Activated CD8-positive, alpha-beta T cell treated with anti-CD3 and anti-CD28 coated beads, Interleukin-2, amount 10 ng/mL, durations not matched to agents 7 days and 5 days (primary cell): ENCODE measurements at regions not wholly inside any gene's neighbourhood (a gene's known extent, or its start where the extent isn't known, plus 50 kb on each side); places are given as distances from the start of the nearest gene placed in this dataset.
"Not testable (repeated sequence)": the region's sequence is repeated elsewhere in the genome, so short reads cannot be mapped to it uniquely, and the experiment has no call there.

ENCODE experiments used
- ATAC-seq: fragments of 150-1000 bp; cut with Tn5 transposase; one replicate; pipeline ENCODE4 v1.10.0; 2021; ENCODE audit warnings: moderate library complexity
- CTCF ChIA-PET: fragments of 350-600 bp; sonication (Branson Sonifier 250); formaldehyde crosslinking; loops from one replicate; lab custom pipeline; 2021; ENCODE audit warnings: antibody characterized with exemption; lab: Charles Lee
- POLR2A ChIA-PET: fragments of 350-600 bp; sonication (Branson Sonifier 250); formaldehyde crosslinking; loops from one replicate; lab custom pipeline; 2021; ENCODE audit warnings: antibody characterized with exemption; lab: Charles Lee
- DNase-seq: peaks from one replicate; pipeline ENCODE4 v3.0.0-alpha.2; 2020
- H3K27ac Mint-ChIP-seq: one replicate; pipeline ENCODE4 v1.8.0; 2021; ENCODE audit warnings: mild to moderate bottlenecking, mixed read lengths
- H3K27me3 Mint-ChIP-seq: one replicate; pipeline ENCODE4 v1.8.0; 2021; ENCODE audit warnings: low read depth, mixed read lengths
- H3K36me3 Mint-ChIP-seq: one replicate; pipeline ENCODE4 v1.8.0; 2021; ENCODE audit warnings: low read depth, mixed read lengths
- H3K4me1 Mint-ChIP-seq: one replicate; pipeline ENCODE4 v1.8.0; 2021; ENCODE audit warnings: low read depth, mixed read lengths
- H3K4me3 Mint-ChIP-seq: one replicate; pipeline ENCODE4 v1.8.0; 2021; ENCODE audit warnings: mild to moderate bottlenecking, mixed read lengths
- H3K9me3 Mint-ChIP-seq: one replicate; pipeline ENCODE4 v1.8.0; 2022; ENCODE audit warnings: mixed read lengths; ENCODE audit not compliant: insufficient read depth

- peaks cover 14% of the 10 kb centered on the region for H3K9me3 Mint-ChIP-seq
- H3K27ac Mint-ChIP-seq, result no peak overlapping the region
- no peaks in the 10 kb centered on the region for H3K27me3 Mint-ChIP-seq
- no peaks in the 10 kb centered on the region for H3K36me3 Mint-ChIP-seq
- H3K4me3 Mint-ChIP-seq, result no peak overlapping the region
- ATAC-seq (no peak), DNase-seq (no peak)
- no peaks in the 10 kb centered on the region for H3K4me1 Mint-ChIP-seq
- CTCF ChIA-PET, result no interaction called here
- POLR2A ChIA-PET, result no interaction called here
These were observed 241.6 kb downstream of the LRIG3 start for GRCh38 chr12:58678753-58679152.

- H3K9me3 Mint-ChIP-seq, result peaks cover 14% of the 10 kb centered on the region
- CTCF ChIA-PET, result no interaction called here
- no peaks in the 10 kb centered on the region for H3K27me3 Mint-ChIP-seq
- no peak overlapping the region for H3K4me3 Mint-ChIP-seq
- H3K36me3 Mint-ChIP-seq, result no peaks in the 10 kb centered on the region
- no peak overlapping the region for H3K27ac Mint-ChIP-seq
- ATAC-seq, result no peak
- DNase-seq, result no peak
- POLR2A ChIA-PET, result no interaction called here
- no peaks in the 10 kb centered on the region for H3K4me1 Mint-ChIP-seq
These were observed 238.6 kb downstream of the LRIG3 start for GRCh38 chr12:58681730-58682129.

- DNase-seq (no peak), ATAC-seq (no peak)
- no peaks in the 10 kb centered on the region for H3K4me1 Mint-ChIP-seq
- no peaks in the 10 kb centered on the region for H3K27me3 Mint-ChIP-seq
- POLR2A ChIA-PET, result no interaction called here
- H3K27ac Mint-ChIP-seq, result no peak overlapping the region
- no peaks in the 10 kb centered on the region for H3K36me3 Mint-ChIP-seq
- CTCF ChIA-PET, result no interaction called here
- no peak overlapping the region for H3K4me3 Mint-ChIP-seq
- H3K9me3 Mint-ChIP-seq, result peaks cover 33% of the 10 kb centered on the region
These were observed 225.0 kb downstream of the LRIG3 start for GRCh38 chr12:58695263-58695662.

GRCh38 chr12:58701536-58701935 is 218.8 kb downstream of the LRIG3 start:
- DNase-seq, result no peak

GRCh38 chr12:58703866-58704265 is 216.4 kb downstream of the LRIG3 start:
- Mint-ChIP-seq H3K27ac (no peak overlapping the region), H3K36me3 (no peaks in the 10 kb centered on the region), H3K9me3 (peaks cover 4% of the 10 kb centered on the region), H3K4me1 (no peaks in the 10 kb centered on the region), H3K27me3 (no peaks in the 10 kb centered on the region), H3K4me3 (no peak overlapping the region)
- CTCF ChIA-PET, result no interaction called here
- POLR2A ChIA-PET, result no interaction called here
- DNase-seq (no peak), ATAC-seq (no peak)

More at GRCh38 chr12:58701536-58701935, 218.8 kb downstream of the LRIG3 start:
- H3K36me3 Mint-ChIP-seq, result no peaks in the 10 kb centered on the region
- H3K27me3 Mint-ChIP-seq, result no peaks in the 10 kb centered on the region
- ChIA-PET POLR2A (no interaction called here), CTCF (no interaction called here)
- no peak for ATAC-seq
- no peak overlapping the region for H3K27ac Mint-ChIP-seq
- no peak overlapping the region for H3K4me3 Mint-ChIP-seq
- H3K9me3 Mint-ChIP-seq, result peaks cover 15% of the 10 kb centered on the region
- H3K4me1 Mint-ChIP-seq, result no peaks in the 10 kb centered on the region

- H3K4me3 Mint-ChIP-seq, CTCF ChIA-PET, H3K4me1 Mint-ChIP-seq, H3K27me3 Mint-ChIP-seq, H3K9me3 Mint-ChIP-seq, POLR2A ChIA-PET, H3K36me3 Mint-ChIP-seq, ATAC-seq, H3K27ac Mint-ChIP-seq, DNase-seq: not testable (repeated sequence)
These were observed 215.5 kb downstream of the LRIG3 start for GRCh38 chr12:58704770-58705169.

- ATAC-seq (no peak), DNase-seq (no peak)
- Mint-ChIP-seq H3K36me3 (no peaks in the 10 kb centered on the region), H3K4me3 (no peak overlapping the region), H3K9me3 (peaks cover 9% of the 10 kb centered on the region), H3K4me1 (no peaks in the 10 kb centered on the region), H3K27ac (no peak overlapping the region), H3K27me3 (no peaks in the 10 kb centered on the region)
- CTCF ChIA-PET, result no interaction called here
- POLR2A ChIA-PET, result no interaction called here
These were observed 209.4 kb downstream of the LRIG3 start for GRCh38 chr12:58710901-58711300.

- DNase-seq (no peak), ATAC-seq (no peak)
- Mint-ChIP-seq H3K36me3 (no peaks in the 10 kb centered on the region), H3K4me3 (no peak overlapping the region), H3K4me1 (no peaks in the 10 kb centered on the region), H3K27ac (no peak overlapping the region), H3K27me3 (no peaks in the 10 kb centered on the region), H3K9me3 (peaks cover 9% of the 10 kb centered on the region)
- POLR2A ChIA-PET, result no interaction called here
- CTCF ChIA-PET, result no interaction called here
These were observed 208.3 kb downstream of the LRIG3 start for GRCh38 chr12:58711974-58712373.

- Mint-ChIP-seq H3K27ac (no peak overlapping the region), H3K4me1 (no peaks in the 10 kb centered on the region), H3K36me3 (no peaks in the 10 kb centered on the region), H3K4me3 (no peak overlapping the region), H3K9me3 (peaks cover 9% of the 10 kb centered on the region), H3K27me3 (no peaks in the 10 kb centered on the region)
- ChIA-PET POLR2A (no interaction called here), CTCF (no interaction called here)
- DNase-seq, result no peak
- no peak for ATAC-seq
These were observed 207.3 kb downstream of the LRIG3 start for GRCh38 chr12:58712976-58713375.

GRCh38 chr12:58719161-58719560 is 201.1 kb downstream of the LRIG3 start:
- no peaks in the 10 kb centered on the region for H3K27me3 Mint-ChIP-seq
- POLR2A ChIA-PET, result no interaction called here
- DNase-seq (no peak), ATAC-seq (no peak)
- CTCF ChIA-PET, result no interaction called here
- H3K4me1 Mint-ChIP-seq, result no peaks in the 10 kb centered on the region
- H3K9me3 Mint-ChIP-seq, result no peaks in the 10 kb centered on the region
- H3K4me3 Mint-ChIP-seq, result no peak overlapping the region
- no peak overlapping the region for H3K27ac Mint-ChIP-seq
- no peaks in the 10 kb centered on the region for H3K36me3 Mint-ChIP-seq

- H3K4me3 Mint-ChIP-seq, result no peak overlapping the region
- no peak overlapping the region for H3K27ac Mint-ChIP-seq
- ATAC-seq, result no peak
- ChIA-PET CTCF (no interaction called here), POLR2A (no interaction called here)
- no peak for DNase-seq
- H3K9me3 Mint-ChIP-seq, result no peaks in the 10 kb centered on the region
- H3K4me1 Mint-ChIP-seq, result no peaks in the 10 kb centered on the region
- H3K27me3 Mint-ChIP-seq, result no peaks in the 10 kb centered on the region
- H3K36me3 Mint-ChIP-seq, result no peaks in the 10 kb centered on the region
These were observed 199.9 kb downstream of the LRIG3 start for GRCh38 chr12:58720421-58720820.

- no peaks in the 10 kb centered on the region for H3K4me1 Mint-ChIP-seq
- no peaks in the 10 kb centered on the region for H3K9me3 Mint-ChIP-seq
- H3K4me3 Mint-ChIP-seq, result no peak overlapping the region
- CTCF ChIA-PET, result no interaction called here
- ATAC-seq (no peak), DNase-seq (no peak)
- POLR2A ChIA-PET, result no interaction called here
- no peaks in the 10 kb centered on the region for H3K36me3 Mint-ChIP-seq
- H3K27ac Mint-ChIP-seq, result no peak overlapping the region
- no peaks in the 10 kb centered on the region for H3K27me3 Mint-ChIP-seq
These were observed 194.8 kb downstream of the LRIG3 start for GRCh38 chr12:58725400-58726105.

GRCh38 chr12:58727521-58727920 is 192.8 kb downstream of the LRIG3 start:
- H3K4me1 Mint-ChIP-seq, result no peaks in the 10 kb centered on the region
- CTCF ChIA-PET, result no interaction called here
- ATAC-seq (no peak), DNase-seq (no peak)
- no peak overlapping the region for H3K4me3 Mint-ChIP-seq
- no peaks in the 10 kb centered on the region for H3K27me3 Mint-ChIP-seq
- no peak overlapping the region for H3K27ac Mint-ChIP-seq
- POLR2A ChIA-PET, result no interaction called here
- H3K36me3 Mint-ChIP-seq, result no peaks in the 10 kb centered on the region
- H3K9me3 Mint-ChIP-seq, result no peaks in the 10 kb centered on the region
